SH-SY5Y (cell line): ENCODE measurements at regions not wholly inside any gene's neighbourhood (a gene's known extent, or its start where the extent isn't known, plus 50 kb on each side); places are given as distances from the start of the nearest gene placed in this dataset.

Experiments
- GATA2 ChIP-seq: IDR thresholded peaks from 2 replicates; pipeline ENCODE4 v1.6.1; 2011; ENCODE audit warnings: mild to moderate bottlenecking, low read depth, low read length
- GATA3 ChIP-seq: IDR thresholded peaks from 2 replicates; pipeline ENCODE4 v1.6.1; 2011; ENCODE audit warnings: low read depth, mild to moderate bottlenecking, low read length, moderate library complexity

- TF ChIP-seq GATA2: no peak
- TF ChIP-seq GATA3: no peak
Measured at GRCh38 chr6:113434641-113435040, 422.5 kb upstream of the MARCKS start.
